ENCODE measurements at regions not wholly inside any gene's neighbourhood (a gene's known extent, or its start where the extent isn't known, plus 50 kb on each side); places are given as distances from the start of the nearest gene placed in this dataset.
A peak's percentile ranks its signal among the peaks of the same experiment; 100 is the strongest.

DNA sequence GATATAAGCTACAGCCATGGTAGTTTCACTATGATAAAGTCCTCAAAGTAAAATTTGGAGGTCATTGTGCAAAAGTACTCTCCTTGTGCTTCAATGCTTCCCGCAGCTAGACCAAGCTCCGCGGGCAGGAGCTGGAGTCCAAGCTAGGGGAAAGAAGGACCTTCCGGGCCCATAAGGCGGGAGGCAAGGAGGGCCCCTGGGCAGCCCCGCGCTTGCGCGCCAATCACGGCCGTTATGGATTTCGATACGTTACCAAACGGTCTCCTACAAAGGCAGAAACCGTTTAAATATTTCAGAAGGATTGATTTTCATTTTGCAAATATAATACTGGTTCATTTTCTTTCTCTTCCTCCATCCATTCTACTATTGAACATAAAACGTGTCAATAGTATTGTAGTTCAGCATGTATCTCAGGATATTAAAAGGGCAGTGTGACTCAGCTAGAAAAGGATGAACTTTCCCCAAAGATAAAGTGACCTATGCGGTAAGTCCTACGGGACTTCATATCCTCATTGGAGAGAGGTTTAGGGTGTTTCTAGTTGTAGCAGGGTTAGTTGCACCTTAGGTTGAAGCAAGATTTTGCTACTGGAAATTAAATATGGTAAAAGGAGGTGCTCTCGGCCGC lies 128.0 kb downstream of the KIF20B start:
- DNase-seq (ENCODE audit: low read depth) = no peak

DNA sequence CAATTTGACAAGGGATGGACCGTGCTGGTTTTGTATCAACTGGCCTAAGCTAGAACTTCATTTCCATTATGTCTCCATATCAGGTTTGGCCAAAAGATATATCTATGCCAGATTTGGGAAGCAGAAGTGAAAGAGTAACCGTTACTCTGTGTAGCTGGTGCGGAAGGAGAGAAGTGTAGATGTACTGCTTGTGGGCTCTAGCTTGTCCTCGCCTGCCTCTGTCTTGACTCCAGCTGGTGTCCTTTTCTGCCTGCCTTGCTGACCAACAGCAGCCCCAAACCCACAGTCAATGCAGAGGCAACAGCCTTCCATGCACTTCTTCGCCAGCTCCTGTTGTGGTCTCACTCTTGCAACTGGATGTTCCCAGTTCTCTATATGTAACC lies 128.5 kb downstream of the KIF20B start:
- no peak for DNase-seq (ENCODE audit: low read depth)

DNA sequence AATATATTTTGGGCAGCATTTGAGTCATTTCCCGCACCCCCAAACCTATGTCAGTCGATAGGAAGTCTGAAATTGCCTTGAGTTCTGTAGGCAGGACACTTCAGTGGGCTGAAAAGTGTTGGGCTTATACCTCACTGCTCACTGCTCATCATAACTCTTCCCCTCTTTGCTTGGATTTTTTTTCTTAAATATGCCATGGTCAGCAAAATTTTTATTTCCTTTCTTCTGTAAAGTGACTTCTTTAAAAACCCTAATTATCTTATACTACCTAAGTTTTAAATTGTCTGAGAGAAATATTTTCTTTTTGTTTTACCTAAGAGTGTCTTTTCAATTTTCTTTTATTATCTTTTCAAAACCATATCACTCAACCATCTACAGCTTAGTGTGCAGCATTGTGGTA lies 129.2 kb downstream of the KIF20B start:
- DNase-seq (ENCODE audit: low read depth) = no peak

DNA sequence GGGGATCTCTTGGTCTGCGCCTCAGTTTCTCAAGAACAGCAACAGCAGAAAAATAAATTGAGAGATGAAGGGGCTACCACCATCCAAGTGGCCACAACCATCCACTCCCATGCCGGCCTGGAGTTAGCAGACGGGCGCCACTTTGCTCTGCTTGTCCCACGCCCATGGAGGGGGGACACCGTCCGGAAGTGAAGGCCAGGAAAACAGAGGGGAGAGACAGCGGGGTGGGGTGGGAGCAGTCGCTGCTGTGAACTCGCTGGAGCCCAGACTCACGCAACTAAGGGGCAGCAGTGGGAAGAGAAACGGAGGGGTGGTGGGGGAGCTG lies 135.4 kb downstream of the KIF20B start:
- DNase-seq (ENCODE audit: low read depth) = no peak

DNA sequence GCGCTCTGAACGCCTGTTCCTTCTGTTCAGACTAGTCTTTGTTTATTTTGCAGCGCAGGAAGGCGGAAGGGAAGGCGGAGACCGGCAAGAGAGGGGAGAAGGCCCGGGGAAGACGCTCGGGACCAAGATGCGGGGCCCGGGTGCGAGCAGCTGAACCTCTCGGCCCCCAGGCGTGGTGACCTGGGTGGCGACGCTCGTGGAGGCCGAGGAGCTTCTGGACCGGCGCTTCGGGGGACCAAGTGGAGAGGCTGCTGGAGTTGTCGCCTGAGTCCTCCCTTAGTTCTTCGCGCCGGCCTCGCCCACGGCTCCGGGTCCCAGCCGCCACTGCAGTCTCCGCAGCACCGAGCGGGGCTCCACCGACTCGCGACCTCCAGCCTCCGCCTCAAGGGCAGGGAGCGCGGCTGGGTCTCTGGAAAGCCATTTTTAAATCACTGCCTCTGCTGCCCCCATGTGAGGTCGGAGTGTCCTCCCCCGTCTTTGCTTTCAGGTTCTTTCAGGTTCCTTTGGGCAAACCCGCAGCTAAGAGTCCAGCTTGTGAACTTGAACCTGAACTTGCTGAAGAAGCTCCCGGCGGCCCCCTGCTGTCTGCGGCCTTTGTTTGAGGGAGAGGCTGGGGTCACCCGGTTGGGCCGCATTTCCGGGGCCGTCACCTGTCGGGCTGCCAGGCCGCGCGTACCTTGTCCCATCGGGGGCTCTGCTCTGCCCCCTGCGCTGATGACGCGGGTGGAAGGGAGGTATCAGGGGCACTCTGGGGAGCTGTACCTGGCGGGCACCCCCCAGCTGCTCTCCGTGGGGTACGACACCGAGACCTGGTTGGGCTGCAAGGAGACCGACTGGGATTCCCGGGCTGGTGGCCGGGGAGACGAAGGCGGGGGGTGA lies 136.0 kb downstream of the KIF20B start:
- DNase-seq (ENCODE audit: low read depth) = no peak

- DNase-seq (ENCODE audit: low read depth) = no peak
Measured at GRCh38 chr10:89838044-89838615, 136.7 kb downstream of the KIF20B start.

DNA sequence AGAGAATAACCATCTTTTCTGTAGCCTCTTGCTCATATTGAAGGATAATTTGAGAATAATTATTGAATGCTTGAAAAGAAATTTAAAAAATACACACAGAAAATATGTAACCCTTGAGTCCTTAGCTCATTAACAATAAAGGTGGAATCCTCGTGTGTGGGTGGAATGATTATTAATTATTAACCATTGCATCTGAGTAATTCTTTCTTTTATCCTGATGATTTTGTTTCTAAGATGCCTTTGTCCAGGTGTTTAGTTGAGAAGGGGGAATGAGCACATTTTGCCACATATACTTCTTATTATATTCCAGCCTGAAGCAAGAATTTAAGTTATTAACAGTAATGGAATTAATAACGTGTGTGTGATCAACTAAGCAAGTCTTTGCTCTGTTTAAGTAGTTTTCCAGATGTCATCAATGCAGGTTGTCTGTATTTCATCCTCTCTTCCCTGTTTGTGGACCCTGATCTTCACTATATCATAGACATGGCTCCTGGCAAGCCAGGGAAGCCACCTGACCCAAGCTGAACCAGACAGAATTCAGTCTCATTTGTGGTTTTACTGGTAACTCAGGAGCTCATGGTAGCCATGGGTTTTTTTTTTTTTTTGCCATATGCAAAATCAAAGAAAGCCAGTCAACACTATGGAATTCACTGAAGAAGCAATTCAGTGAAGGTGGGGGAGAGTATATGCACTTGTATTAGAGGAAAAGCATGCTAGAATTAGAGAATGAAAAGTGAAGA lies 144.3 kb downstream of the KIF20B start:
- DNase-seq (ENCODE audit: low read depth) = no peak

- DNase-seq (ENCODE audit: low read depth) = no peak
Measured at GRCh38 chr10:89846281-89846630, 144.9 kb downstream of the KIF20B start.

- no peak for DNase-seq (ENCODE audit: low read depth)
Measured at GRCh38 chr10:89846786-89847185, 145.4 kb downstream of the KIF20B start.

- DNase-seq (ENCODE audit: low read depth) = no peak
Measured at GRCh38 chr10:89852872-89853271, 151.5 kb downstream of the KIF20B start.

DNA sequence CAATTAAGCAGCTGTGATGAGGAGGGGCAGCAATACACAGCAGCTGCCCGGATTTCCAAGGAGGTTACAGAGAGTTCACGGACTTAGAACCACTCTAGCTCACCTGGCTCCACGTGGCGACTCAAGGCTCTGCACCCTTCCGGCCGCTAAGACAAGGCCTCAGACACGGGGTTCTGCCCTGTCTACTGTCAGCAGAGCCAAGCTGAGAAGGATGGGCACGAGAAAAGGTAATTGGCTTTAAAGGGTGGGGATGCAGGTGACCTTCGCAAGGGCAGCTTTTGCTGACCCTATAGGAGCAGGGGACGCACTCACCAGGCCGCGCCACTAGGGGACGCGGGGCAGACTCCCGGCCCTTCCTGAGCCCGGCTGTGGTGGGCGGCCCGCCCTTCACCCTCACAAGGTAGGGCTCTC lies 152.4 kb downstream of the KIF20B start:
- DNase-seq (ENCODE audit: low read depth) = no peak

GRCh38 chr10:89857431-89858042 lies 156.1 kb downstream of the KIF20B start:
- DNase-seq (ENCODE audit: low read depth) = no peak

DNA sequence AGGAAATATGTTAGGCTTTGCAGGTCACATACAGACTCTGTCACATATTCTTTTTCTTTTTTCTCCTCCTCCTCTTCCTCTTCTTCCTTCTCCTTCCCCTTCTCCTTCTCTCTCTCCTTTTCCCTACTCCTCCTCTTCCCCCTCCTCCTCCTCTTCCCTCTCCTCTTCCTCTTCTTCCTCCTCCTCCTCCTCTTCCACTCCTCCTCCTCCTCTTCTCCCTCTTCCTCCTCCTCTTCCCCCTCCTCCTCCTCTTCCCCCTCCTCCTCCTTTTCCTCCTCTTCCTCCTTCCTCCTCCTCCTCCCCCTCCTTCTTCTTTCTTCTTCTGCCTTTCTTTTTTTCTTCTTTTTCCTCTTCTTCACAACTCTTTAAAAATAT lies 159.8 kb downstream of the KIF20B start:
- DNase-seq (ENCODE audit: low read depth) = no peak

DNA sequence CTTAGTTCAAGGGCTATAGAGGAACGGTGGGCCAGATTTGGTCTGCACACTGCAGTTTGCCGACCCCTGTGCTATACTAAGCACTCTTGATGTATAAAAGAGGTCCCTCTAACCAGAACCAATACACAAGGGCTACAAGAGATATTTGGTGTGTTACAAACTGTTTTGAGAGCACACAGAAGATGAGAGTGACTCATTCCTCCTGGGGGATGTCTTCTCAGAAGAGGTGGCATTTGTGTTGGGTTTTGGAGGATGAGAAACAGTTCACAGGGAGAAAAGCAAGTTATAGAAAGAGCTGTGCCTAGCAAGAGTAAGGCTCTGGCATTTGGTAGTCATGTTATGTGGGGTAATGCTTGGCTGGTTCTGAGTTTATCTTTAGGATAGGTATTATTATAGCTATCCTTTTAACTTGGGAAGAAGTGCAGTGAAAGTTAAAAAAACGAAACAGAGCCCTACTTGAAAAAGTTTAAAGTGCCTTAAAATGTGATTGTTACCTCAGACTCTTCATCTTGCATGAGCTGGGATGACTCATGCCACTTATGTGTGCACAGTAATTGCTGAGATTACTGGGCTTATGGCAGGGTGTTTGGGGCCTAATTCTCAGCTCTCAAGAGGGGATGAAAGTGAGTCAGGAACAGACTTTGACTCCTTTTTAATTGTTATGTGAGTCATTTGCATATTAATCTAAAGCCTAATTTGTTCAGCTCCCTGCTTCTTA lies 160.4 kb downstream of the KIF20B start:
- DNase-seq (ENCODE audit: low read depth) = peak; percentile 34

DNA sequence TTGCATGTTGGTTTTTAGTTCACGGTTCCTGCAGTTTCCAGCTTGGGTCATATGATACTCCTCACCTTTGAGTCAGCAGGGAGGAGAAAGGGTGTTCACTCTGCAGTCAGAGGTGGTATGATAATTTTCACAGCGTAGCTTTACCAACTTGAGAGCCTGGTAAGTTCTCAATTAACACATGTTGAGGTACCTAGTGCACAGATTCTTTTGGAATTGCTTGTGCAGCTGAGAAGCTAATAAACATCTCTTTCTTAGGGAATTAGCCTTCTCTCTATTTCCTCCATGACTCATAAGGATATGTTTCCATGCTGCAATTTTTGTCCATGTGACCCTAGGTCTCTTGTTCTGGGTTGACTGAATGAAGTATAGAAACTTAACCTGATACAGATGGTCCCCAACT lies 166.6 kb downstream of the KIF20B start:
- DNase-seq (ENCODE audit: low read depth) = peak; percentile 24

GRCh38 chr10:89869180-89869579 lies 167.8 kb downstream of the KIF20B start:
- peak; percentile 63 for DNase-seq (ENCODE audit: low read depth)

DNA sequence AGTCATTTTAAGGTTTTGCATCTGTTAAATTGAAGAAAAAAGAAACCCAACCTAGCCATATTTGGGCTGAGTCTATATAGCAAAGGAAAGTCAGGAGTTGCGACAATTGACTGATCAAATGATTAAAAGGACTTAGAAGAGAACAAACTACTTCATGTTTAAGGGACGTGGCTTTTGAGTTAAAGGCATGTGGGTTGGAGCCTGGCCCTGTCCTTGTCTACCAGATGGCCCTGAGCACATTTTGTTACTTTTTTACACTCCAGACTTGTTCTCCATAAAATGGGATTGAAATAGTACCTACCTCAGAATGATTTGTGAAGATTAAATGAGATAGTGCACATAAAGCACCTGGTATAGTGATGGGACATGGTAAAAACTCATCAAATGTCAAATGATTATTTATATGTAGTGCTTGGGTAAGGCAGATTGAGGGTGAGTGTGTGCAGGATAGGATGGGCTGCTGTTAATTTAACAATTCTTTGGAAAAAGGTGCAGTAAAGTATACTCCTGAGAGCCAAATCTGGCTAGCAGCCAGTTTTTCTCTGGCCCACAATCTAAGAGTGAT lies 168.3 kb downstream of the KIF20B start:
- no peak for DNase-seq (ENCODE audit: low read depth)

DNA sequence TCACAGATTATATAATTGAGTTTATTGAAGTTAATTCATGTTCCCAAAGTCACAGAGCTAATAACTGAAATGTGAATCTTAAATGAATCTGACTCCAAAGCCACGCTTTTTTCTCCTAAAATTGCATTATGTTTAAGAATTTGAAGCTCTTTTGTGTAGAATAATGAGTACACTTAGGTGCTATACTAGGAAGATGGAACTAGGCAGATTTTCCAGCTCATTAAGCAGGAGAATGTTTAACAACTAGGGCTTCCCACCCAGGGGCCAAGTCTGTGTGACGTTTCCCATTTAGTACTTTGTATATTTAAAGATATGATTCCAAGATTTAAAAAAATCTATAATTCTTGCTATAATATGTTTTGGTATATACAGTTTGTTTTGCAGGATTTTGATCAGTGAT lies 169.5 kb downstream of the KIF20B start:
- no peak for DNase-seq (ENCODE audit: low read depth)

- DNase-seq (ENCODE audit: low read depth) = no peak
Measured at GRCh38 chr10:89873055-89873454, 171.7 kb downstream of the KIF20B start.

DNA sequence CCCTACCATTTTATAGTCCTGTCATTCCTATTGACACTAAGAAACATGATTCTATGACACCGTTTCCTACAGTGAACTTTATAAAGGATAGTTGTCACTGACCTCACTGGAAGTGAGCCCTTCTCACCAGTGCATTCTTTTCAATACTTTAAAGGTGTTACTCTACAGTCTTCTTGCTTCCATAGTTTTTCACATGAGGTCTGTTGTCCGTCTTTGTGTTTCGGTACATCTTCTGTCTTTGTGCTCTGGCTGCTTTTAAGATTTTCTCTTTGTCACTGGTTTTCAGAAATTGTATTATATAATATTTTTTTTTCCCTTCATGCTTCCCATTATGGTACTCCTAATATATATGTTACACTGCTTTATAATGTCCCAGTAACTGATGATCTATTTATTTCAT lies 174.2 kb downstream of the KIF20B start:
- DNase-seq (ENCODE audit: low read depth) = no peak

- DNase-seq (ENCODE audit: low read depth) = no peak
Measured at GRCh38 chr10:89879121-89879520, 177.7 kb downstream of the KIF20B start.

DNA sequence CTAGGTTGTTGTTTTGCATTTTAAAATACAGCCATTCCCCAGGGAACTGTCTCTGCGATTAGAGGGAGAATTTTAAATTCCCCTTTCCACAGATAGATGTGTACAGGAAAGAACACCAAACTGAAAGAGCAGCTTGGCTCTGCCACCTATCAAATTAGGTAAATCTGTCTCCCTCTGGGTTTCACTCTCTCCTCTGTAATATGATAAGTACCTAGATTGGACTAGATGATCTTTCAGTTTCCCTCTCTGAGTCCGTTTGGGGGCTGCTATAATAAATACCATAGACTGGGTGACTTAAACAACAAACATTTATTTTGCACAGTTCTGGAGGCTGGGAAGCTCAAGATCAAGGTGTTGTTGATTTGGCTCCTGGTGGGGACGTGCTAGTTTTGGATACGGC lies 186.0 kb downstream of the KIF20B start:
- no peak for DNase-seq (ENCODE audit: low read depth)
